GM20000 (cell line): ENCODE measurements at regions not wholly inside any gene's neighbourhood (a gene's known extent, or its start where the extent isn't known, plus 50 kb on each side); places are given as distances from the start of the nearest gene placed in this dataset.

ENCODE experiments used
- DNase-seq: peaks from one replicate; pipeline ENCODE4 v3.0.0; 2012; ENCODE audit warnings: low spot score
- TF ChIP-seq, protein P1 (sequence below): IDR thresholded peaks from 2 replicates; pipeline ENCODE4 v1.5.1; 2012; ENCODE audit warnings: mild to moderate bottlenecking, control low read depth; ENCODE audit errors: extremely low read depth, missing control alignments

DNA sequence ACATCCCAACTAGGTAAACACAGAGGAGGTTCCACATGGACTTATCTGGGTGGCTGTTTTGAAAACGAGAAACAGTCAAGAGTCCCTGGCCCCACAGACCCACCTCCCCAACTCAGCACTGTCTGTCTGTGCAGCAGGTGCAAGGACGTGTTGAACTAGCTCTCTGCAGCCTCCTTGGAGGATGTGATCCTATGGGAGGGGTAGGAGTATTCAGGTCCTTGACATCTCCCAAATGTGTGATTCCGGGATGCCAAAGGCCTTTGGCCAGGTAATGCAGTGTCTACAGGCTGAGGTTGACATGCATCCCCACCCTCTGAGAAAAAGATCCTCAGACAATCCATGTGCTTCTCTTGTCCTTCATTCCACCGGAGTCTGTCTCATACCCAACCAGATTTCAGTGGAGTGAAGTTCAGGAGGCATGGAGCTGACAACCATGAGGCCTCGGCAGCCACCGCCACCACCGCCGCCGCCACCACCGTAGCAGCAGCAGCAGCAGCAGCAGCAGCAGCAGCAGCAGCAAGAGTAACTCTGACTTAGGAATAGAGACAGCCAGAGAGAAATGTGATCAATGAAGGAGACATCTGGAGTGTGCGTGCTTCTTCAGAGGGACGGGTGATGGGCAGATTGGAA lies 151.6 kb upstream of the CAMK1G start:
- TF ChIP-seq, protein P1, sequence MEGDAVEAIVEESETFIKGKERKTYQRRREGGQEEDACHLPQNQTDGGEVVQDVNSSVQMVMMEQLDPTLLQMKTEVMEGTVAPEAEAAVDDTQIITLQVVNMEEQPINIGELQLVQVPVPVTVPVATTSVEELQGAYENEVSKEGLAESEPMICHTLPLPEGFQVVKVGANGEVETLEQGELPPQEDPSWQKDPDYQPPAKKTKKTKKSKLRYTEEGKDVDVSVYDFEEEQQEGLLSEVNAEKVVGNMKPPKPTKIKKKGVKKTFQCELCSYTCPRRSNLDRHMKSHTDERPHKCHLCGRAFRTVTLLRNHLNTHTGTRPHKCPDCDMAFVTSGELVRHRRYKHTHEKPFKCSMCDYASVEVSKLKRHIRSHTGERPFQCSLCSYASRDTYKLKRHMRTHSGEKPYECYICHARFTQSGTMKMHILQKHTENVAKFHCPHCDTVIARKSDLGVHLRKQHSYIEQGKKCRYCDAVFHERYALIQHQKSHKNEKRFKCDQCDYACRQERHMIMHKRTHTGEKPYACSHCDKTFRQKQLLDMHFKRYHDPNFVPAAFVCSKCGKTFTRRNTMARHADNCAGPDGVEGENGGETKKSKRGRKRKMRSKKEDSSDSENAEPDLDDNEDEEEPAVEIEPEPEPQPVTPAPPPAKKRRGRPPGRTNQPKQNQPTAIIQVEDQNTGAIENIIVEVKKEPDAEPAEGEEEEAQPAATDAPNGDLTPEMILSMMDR: no peak
- no peak for DNase-seq

DNA sequence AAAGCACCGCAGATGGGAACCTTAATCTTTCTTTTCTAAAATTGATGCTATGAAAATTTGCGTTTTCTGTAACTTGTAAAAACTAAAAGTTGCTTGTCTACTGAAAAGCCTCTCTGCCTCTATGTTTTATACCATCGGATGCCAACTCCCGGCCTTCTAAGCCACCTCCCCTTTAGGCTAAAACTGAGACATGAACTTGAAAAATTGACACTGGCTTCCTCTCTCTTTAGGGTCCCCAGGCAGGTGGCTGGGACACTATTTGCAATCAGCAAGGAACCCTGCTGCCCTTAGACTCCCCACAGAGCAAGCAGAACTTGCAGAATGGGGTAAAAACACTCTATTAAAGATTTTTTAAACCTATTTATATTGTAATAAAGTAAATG lies 151.1 kb upstream of the CAMK1G start:
- TF ChIP-seq, protein P1: no peak
- no peak for DNase-seq

DNA sequence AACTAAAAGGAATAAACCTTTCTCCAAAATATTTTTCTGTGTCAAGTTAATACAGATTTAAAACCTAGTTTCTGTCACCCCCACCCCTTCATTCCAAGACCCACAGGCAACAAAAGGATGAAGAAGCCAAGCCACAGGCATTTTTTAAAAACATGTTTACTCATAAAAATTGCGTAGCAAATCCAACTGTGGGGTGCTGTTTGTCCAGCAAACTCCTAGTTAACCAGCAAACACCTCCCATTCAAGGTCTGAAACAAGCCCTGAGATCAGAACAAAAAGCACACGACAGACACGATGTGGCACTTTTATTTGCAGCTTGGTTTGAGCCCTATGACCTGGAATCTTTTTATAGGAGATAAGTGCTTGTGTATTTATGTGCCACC lies 149.9 kb upstream of the CAMK1G start:
- no peak for DNase-seq
- TF ChIP-seq, protein P1: no peak

DNA sequence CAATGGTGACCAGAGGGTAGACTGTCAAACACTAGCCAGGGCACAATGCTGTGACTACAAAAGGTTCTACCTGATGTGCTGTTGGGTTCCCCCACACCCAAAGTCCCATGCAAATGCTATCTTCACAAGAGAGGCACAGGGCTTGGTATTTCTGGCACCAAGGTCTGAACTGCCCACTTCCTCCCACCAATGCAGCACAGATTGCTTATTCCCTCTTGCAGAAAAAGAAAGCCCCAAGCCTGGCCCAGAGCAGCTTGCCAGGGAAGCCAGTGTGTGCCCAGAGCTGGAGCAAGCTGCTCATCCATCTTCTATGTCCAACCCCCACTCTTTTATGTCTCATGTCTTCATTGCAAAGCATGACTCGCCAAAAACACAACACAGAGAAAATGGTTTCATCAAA lies 149.4 kb upstream of the CAMK1G start:
- DNase-seq: no peak

DNA sequence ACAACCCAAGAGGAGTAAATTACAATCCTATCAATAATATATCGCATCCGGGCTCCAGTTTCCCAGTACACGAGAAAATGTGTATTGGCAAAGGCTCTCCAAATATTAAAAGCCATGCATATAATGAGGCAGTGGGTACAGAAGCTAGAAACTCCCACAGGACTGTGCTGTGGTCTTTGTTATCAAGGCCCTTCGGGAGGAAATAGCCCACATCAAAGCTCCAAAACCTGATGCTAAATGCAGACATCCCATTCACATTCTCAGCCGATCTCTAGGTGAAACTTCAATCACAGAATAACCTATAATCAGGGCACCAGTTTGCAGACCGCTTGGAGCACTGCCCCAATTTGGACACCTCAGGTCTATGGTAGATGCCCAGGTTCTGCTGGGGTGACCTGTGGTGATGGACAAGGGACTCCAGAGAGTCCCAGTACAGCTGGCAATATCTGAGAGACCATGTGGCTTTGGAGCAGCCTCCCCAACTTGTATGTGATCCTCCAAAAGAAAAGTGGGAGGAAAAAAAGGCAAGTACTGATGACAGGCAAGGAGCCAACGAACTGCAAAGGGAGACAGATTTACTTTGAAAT lies 148.8 kb upstream of the CAMK1G start:
- TF ChIP-seq, protein P1: no peak
- no peak for DNase-seq

More for the DNA sequence above, 149.4 kb upstream of the CAMK1G start:
- TF ChIP-seq, protein P1: no peak

DNA sequence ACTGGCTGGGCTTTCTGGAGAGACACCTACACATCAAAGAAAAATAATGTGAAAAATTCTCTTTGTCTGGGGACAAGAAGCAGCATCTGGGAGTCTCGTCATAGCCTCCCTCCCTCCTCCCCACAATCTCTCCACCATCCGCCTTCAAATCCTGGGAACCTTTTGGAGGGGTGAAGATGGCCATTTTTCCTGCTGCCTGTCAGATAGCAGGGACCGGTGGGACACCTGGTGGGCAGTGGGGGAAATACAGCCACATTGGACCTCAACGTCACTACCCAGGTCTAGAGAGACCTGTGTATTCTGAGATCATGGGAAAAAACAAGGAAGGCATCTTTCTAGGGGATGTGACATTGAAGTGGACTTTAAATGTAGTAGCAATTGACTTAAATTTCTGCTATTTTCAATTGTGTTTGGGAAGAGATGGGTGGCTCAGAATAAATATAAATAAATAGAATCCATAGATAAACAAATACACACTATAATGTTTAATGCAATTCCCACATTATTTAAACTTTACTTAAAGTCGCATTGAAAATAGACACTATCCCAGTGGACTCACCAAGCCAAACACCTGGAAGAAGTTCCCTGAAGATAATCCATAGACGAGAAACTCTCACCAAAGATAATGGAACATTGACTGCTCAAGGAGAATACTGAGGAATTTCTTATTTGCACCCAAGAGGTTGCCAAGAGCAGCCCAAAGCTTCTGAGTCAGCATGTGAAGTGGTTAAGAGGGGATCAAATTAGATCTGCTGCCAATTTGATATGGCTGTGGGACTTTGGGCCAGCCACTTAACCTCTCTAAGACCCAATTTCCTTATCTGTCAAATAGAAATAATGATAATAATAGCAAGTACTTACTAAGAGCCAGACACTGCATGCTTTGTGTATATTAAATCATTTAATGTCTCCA lies 147.6 kb upstream of the CAMK1G start:
- TF ChIP-seq, protein P1: peak; percentile 66
- peak; percentile 58 for DNase-seq

DNA sequence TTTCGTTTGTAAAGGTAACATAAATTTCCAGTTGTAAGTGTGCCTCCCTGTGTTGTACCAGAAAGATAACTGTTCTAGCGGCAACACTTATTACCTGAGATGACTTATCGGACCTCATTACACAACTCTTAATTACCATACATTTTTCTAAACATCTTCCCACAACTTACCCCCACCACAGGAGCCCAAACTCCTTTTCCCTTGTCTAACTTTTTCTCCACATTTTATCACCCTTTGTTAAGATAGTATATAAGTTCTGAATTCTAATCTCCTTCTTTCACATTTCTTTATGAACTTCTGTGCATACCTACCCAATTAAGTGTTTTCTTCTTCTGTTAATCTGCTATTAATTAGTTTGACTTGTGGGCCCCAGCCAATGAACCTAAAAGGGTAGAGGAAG lies 143.7 kb upstream of the CAMK1G start:
- no peak for DNase-seq
- TF ChIP-seq, protein P1: no peak
